ENCODE measurements at regions not wholly inside any gene's neighbourhood (a gene's known extent, or its start where the extent isn't known, plus 50 kb on each side); places are given as distances from the start of the nearest gene placed in this dataset.

DNA sequence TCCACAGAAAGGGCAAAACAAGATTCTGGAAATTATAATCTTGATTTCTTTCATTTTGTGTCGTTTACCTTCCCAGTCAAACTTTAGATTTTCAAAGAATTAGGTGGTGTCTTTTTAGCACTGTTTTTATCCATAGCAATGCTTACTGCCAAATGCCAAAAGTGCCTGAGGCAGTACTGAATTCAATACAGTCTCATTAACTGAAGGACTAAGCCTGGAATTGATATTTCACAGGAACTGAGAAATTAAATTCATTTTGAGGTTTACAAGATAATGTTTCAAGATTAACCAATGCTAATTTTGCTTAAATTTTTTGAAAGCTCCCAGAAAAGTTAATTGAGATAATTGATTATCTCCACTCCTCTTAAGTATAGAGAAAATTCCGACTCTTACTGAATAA, 68.8 kb upstream of the ARHGAP24 start:
- DNase-seq: no peak

DNA sequence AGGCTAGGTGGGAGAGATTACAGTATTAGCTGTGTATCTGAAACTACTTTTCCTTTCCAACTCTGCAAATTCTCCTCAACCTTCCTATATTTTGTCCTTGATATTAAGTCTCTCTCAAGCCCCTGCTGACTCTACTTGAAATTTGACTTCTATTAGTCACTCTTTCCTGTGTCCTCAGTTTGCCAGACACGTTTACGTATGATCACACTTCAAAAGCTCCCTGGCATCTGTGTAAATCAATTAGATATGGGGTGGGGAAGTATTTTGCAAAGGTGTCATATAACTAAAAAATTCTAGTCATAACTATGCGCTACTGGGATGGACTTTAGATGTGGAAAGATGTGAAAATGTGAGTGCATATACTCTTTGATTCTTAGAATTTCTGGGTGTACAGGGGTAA, 67.4 kb upstream of the ARHGAP24 start:
- no peak for DNase-seq

DNA sequence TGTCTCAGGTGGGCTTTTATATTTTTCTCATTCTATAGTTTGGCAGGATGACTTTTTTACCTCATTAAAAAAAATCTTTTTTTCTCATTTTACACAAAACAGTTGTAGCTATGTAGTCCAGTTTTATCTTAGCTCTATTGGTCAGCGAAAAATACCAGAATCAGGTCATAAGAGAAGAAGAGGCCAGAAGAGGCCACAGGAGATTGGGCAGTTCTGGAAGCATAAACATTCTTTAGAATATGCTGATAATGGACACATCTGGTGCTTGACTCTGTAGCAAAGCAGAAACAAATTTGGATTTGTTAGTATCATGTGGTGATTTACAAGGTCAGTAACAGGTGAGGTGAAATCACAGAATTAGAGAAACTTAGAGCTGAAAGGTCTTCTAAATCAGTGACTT, 66.6 kb upstream of the ARHGAP24 start:
- DNase-seq: no peak

DNA sequence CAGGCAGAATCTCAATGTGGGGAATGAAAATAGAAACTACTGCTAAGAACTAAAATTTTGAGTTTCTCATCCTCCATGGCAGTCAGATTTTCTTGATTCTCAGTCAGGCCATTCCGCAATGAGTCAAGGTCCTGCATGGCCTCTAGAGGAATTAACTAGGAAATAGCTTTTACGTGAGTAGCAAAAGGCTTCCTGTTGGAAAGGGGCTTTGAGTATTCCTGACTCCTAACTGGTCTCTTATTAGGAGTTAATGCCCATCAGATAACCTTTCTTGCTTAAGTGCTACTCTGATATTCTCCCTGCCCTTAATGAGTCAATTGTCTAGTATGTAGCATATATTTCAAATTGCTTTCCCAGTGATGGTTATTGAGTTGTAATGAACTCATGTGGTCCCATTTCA, 65.7 kb upstream of the ARHGAP24 start:
- no peak for DNase-seq

DNA sequence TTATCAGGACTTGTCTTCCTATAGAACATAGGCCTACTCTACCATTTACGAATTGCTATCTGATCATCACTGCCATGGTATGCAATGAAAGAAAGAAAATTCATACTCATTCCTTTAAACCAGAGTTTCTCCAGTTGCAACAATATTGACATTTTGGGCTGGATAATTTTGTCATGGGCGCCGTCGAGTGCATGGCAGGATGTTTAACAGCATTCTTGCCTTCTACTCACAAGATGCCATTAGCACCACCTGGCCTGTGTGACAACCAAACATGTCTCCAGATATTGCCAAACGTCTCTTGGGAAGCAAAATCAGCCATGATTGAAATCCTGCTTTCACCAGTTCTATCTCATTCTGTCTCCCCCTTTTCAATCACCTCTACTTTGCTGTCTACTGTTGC, 63.6 kb upstream of the ARHGAP24 start:
- DNase-seq: no peak

DNA sequence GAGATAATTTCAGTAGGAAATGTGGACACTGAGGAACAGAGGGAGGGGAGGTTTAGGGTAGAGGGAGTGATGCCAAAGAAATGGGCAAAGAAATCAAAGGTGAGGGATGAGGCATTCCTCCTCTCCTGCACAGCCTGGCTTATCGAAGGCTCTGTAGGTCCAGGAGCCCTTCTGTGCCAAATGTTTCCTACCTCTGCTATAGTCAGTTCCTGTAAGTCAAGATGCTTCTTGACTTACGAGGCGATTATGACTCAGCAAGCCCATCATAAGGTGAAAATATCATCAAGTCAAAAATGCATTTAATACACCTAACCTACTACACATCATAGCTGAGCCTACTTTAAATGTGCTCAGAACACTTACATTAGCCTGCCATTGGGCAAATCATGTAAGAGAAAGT, 60.0 kb upstream of the ARHGAP24 start:
- no peak for DNase-seq

DNA sequence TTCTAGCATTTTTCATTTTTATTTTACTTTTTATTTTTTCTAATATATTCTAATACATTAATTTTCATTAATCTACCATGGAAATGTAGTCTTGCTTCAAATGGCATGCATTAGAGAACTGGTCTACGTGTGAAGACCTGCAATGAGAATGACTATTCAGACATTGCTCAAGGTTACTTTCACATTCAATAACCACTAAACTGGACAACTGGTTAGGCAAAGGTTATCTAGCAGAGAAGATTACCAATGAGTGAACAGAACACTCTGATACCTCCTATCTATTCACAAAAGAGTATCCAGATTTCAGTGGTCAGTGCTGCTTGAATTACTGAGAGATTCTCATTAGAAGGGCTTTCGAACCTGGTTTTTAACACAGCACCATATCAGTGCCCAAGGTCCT, 58.9 kb upstream of the ARHGAP24 start:
- no peak for DNase-seq

DNA sequence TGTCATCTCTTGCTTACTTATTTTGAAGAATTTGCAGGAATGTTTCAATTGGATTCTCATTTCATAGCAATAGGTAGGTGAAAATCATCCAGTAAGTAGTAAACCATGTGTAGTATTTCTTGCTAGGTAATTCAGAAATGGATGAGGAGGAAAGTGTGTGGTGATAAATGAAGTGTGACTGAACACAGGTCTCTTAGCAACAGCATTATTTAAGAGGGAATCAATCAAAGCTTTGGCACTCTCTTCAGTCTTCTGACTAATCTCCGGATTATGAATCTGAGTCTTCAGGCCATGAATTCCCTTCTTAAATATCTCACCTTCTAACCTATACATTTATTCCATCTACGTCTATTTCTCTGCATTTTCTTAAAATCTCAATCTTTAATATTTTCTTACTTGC, 55.8 kb upstream of the ARHGAP24 start:
- no peak for DNase-seq

DNA sequence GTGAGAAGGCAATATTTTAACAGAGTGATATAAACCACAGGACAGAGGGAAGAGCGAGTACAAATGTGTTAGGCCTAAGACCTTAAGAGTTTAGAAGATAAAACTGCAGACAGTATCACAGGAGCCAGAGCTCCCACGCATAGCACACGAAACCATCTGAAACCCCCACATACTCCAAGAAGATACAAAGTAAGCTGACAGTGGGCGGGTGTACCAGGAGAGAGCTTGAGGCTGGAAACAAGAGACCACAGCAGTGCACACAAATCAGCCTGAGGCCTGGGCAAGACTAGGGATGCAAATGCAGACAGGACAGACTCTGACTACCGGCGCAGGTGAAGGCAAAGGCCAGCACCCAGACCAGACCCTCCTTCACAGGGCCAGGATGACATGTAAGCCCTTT, 54.1 kb upstream of the ARHGAP24 start:
- DNase-seq: no peak

DNA sequence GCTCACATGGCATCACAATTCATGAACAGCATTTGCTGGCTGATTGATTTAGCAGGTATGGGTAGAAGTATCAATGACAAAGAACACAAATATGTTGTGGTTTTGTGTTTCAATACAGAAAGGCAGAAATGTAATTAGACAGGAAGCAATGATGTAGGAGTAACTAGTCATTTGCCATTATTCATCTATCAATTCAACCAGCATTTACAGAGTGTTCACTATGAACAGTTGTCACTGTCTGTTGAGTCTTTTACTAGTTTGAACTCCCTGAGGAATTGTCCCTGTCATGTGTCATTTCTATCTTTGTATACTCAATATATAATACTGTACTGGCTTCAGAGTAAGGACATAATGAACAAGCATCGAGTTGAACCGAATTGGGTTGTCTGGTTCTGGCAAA, 51.5 kb upstream of the ARHGAP24 start:
- DNase-seq: no peak
